Heart left ventricle (tissue), 13 donors: ENCODE measurements at regions not wholly inside any gene's neighbourhood (a gene's known extent, or its start where the extent isn't known, plus 50 kb on each side); places are given as distances from the start of the nearest gene placed in this dataset.

Experiments
- CTCF ChIP-seq, 12 donors: fragments of 200-600 bp; sonication (generic) in 4 of 12; IDR thresholded peaks; one replicate each; pipeline versions ENCODE4 v1.5.0 to v1.8.0; 2018 to 2022; ENCODE audit warnings: antibody characterized with exemption in 12 of 12, mild to moderate bottlenecking in 5 of 12
- POLR2A ChIP-seq, 2 donors: fragments of 450-650 bp; IDR thresholded peaks; one replicate each; pipeline ENCODE4 v1.6.1; 2017; ENCODE audit warnings: antibody characterized with exemption in 2 of 2, mild to moderate bottlenecking in 2 of 2, moderate library complexity in 2 of 2
- donor health status: ischemic (EF 13 %, LVEDD 7.1; RV severe dilation, severe dysfunction).
- donor health status: DM: no; HTN: yes; CAD: no.
- donor health status: DM: no; HTN: no; CAD: no.
- donor health status: ischemic (EF 25% LVEDD 6.9; RV normal size, moderate dysfunction).
- donor health status: ischemic (EF 25% LVEDD 5.7; RV mildly dilated, moderate dysfunction).
- donor health status: ischemic (EF 35%, LVEDD 5.7; RV mildly dilated, moderate dysfunction).
- donor health status: nonischemic (EF 11% LVEDD 7.7; RV severe dilation, severe dysfunction).
- donor health status: DM: yes; HTN: yes; CAD: no.
- donor health status: PGD.
- donor health status: ischemic (EF 29% LVEDD 5.4; RV normal size, mild dysfunction).
- donor health status: nonischemic (EF 23%, LVEDD 6.1; RV moderate dilation, normal function).

GRCh38 chr4:33543941-33544450 lies 2700.3 kb downstream of the ARAP2 start:
- TF ChIP-seq CTCF (IDR thresholded peaks at IDR 0.05) = no peak
- TF ChIP-seq POLR2A (IDR thresholded peaks at IDR 0.05) = no peak
